Activated naive CD8-positive, alpha-beta T cell treated with anti-CD3 and anti-CD28 coated beads, Interleukin-2, amount 50 U/mL, for 24 hours (primary cell): ENCODE measurements at regions not wholly inside any gene's neighbourhood (a gene's known extent, or its start where the extent isn't known, plus 50 kb on each side); places are given as distances from the start of the nearest gene placed in this dataset.
A peak's percentile ranks its signal among the peaks of the same experiment; 100 is the strongest.

ENCODE experiments used
- ATAC-seq: fragments of 150-1000 bp; cut with Tn5 transposase; one replicate; pipeline ENCODE4 v1.10.0; 2021
- DNase-seq: peaks from one replicate; pipeline ENCODE4 v3.0.0; 2021
- H3K27ac Mint-ChIP-seq: one replicate; pipeline ENCODE4 v1.8.0; 2021; ENCODE audit warnings: mild to moderate bottlenecking, mixed read lengths
- H3K27me3 Mint-ChIP-seq: one replicate; pipeline ENCODE4 v1.8.0; 2021; ENCODE audit warnings: mixed read lengths
- H3K36me3 Mint-ChIP-seq: one replicate; pipeline ENCODE4 v1.8.0; 2021; ENCODE audit warnings: low read depth, mixed read lengths
- H3K4me1 Mint-ChIP-seq: one replicate; pipeline ENCODE4 v1.8.0; 2021; ENCODE audit warnings: mixed read lengths
- H3K4me3 Mint-ChIP-seq: one replicate; pipeline ENCODE4 v1.8.0; 2021; ENCODE audit warnings: mild to moderate bottlenecking, moderate library complexity, mixed read lengths
- H3K9me3 Mint-ChIP-seq: one replicate; pipeline ENCODE4 v1.8.0; 2021; ENCODE audit warnings: mixed read lengths

DNA sequence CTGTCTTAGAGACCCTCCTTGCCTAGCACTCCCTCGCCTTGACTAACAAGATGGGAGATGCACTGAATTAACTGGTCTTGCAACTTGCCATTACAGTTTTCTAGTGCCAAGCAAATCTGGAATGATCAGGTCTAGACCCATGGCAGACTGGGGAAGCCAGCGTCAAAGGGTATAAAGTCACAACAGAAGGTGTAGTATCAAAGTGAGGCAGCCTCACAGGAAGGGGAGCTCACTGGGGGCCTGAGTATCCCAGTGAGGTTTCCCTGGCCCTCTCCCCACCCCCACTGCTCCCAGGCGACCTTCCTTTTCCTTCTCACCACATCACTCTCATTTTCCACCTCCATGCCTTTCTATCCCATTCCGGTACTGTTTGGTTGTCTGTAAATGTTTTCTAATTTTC lies 83.5 kb upstream of the DOCK9 start:
- DNase-seq (no peak), ATAC-seq (no peak)
- Mint-ChIP-seq H3K36me3 (peaks cover 8% of the 10 kb centered on the region), H3K4me1 (peaks cover 69% of the 10 kb centered on the region), H3K9me3 (no peaks in the 10 kb centered on the region), H3K27ac (no peak overlapping the region), H3K27me3 (no peaks in the 10 kb centered on the region), H3K4me3 (no peak overlapping the region)

GRCh38 chr13:99062593-99062992 lies 84.7 kb upstream of the DOCK9 start:
- peaks cover 8% of the 10 kb centered on the region for H3K36me3 Mint-ChIP-seq
- H3K27ac Mint-ChIP-seq: no peak overlapping the region
- peaks cover 73% of the 10 kb centered on the region for H3K4me1 Mint-ChIP-seq
- ATAC-seq: no peak
- H3K4me3 Mint-ChIP-seq: no peak overlapping the region
- no peak for DNase-seq
- H3K27me3 Mint-ChIP-seq: no peaks in the 10 kb centered on the region
- no peaks in the 10 kb centered on the region for H3K9me3 Mint-ChIP-seq

- no peaks in the 10 kb centered on the region for H3K27me3 Mint-ChIP-seq
- no peaks in the 10 kb centered on the region for H3K9me3 Mint-ChIP-seq
- no peak overlapping the region for H3K27ac Mint-ChIP-seq
- H3K4me1 Mint-ChIP-seq: peaks cover 76% of the 10 kb centered on the region
- no peak overlapping the region for H3K4me3 Mint-ChIP-seq
- H3K36me3 Mint-ChIP-seq: peaks cover 9% of the 10 kb centered on the region
- ATAC-seq (no peak), DNase-seq (no peak)
These were observed 85.3 kb upstream of the DOCK9 start for GRCh38 chr13:99063178-99063577.

- Mint-ChIP-seq H3K36me3 (peaks cover 9% of the 10 kb centered on the region), H3K27me3 (no peaks in the 10 kb centered on the region), H3K27ac (no peak overlapping the region), H3K4me3 (no peak overlapping the region), H3K4me1 (peaks cover 69% of the 10 kb centered on the region), H3K9me3 (no peaks in the 10 kb centered on the region)
- DNase-seq (no peak), ATAC-seq (peak; percentile 61)
These were observed 86.1 kb upstream of the DOCK9 start for GRCh38 chr13:99063952-99064351.

DNA sequence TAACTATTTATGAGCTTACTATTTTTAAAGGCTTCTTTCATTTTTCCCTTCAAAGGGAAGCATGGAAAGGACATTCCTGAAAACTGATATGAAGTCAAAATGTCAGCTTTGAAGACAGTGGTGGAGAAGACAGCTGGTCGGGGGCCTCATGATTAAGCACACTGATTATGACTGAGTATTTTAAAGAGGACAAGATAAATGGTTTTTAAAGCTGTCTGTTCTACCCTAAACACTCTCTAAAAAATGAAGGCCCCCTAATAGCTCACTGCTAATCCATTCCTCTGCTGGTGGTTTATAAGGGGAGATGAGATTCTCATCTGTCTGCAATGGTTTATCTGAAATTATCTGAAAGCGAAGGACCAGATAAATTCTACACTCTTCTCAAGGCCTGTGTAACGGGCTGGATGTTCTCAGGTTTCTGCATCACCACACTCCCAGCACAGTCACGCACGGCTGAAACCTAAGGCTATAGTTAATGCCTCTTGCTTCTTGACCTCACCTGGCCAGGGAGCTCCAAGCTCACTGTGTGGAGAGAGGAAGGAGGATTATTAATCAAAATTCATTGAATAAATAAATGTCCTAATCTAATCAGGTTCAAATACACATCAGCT lies 86.9 kb upstream of the DOCK9 start:
- Mint-ChIP-seq H3K4me1 (peaks cover 61% of the 10 kb centered on the region), H3K4me3 (no peak overlapping the region), H3K9me3 (no peaks in the 10 kb centered on the region), H3K27me3 (no peaks in the 10 kb centered on the region), H3K36me3 (peaks cover 9% of the 10 kb centered on the region), H3K27ac (no peak overlapping the region)
- DNase-seq (no peak), ATAC-seq (no peak)

DNA sequence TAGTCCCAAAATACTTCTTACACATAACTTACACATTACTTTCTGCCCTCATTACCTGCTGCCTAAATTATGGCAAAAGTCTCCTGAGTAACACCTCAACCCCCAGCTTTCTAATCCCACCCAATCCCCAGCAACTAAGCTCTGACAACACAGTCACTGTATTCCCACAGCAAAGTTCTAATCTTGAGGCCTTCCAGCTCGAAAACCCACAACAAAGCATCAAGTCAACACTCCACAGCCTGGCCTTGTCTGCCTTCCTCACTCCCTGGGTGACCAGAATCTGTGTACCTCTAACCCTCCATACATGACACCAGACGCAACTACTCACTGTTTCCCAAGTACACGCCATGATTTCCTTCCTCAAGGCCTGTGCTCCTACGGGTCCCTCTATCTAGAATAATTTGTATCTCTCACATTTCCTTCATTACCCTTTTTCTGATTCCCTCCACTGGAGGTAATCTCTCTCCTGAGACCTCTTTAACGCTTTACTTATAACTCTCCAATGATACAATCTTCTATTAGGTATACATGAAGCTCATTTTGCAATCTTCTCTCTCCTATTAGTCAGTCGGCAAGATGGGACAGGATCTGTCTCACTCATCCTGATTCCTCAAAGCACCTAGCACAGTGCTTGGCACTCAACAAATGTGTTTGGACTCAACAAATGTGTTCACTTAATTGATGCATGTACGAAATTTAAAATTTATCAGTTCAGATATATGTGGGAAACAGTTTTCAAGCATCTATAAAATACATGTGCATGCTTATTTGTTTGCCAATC lies 87.6 kb upstream of the DOCK9 start:
- Mint-ChIP-seq H3K27me3 (no peaks in the 10 kb centered on the region), H3K36me3 (peaks cover 9% of the 10 kb centered on the region), H3K9me3 (no peaks in the 10 kb centered on the region), H3K4me3 (no peak overlapping the region), H3K4me1 (peaks cover 61% of the 10 kb centered on the region), H3K27ac (peak overlapping the region; percentile 3)
- ATAC-seq (no peak), DNase-seq (no peak)

GRCh38 chr13:99066219-99066618 lies 88.4 kb upstream of the DOCK9 start:
- DNase-seq: no peak
- no peaks in the 10 kb centered on the region for H3K27me3 Mint-ChIP-seq
- no peaks in the 10 kb centered on the region for H3K9me3 Mint-ChIP-seq
- no peak for ATAC-seq
- H3K4me3 Mint-ChIP-seq: peak overlapping the region; percentile 7
- peaks cover 10% of the 10 kb centered on the region for H3K36me3 Mint-ChIP-seq
- H3K27ac Mint-ChIP-seq: peak overlapping the region; percentile 3
- peaks cover 60% of the 10 kb centered on the region for H3K4me1 Mint-ChIP-seq

DNA sequence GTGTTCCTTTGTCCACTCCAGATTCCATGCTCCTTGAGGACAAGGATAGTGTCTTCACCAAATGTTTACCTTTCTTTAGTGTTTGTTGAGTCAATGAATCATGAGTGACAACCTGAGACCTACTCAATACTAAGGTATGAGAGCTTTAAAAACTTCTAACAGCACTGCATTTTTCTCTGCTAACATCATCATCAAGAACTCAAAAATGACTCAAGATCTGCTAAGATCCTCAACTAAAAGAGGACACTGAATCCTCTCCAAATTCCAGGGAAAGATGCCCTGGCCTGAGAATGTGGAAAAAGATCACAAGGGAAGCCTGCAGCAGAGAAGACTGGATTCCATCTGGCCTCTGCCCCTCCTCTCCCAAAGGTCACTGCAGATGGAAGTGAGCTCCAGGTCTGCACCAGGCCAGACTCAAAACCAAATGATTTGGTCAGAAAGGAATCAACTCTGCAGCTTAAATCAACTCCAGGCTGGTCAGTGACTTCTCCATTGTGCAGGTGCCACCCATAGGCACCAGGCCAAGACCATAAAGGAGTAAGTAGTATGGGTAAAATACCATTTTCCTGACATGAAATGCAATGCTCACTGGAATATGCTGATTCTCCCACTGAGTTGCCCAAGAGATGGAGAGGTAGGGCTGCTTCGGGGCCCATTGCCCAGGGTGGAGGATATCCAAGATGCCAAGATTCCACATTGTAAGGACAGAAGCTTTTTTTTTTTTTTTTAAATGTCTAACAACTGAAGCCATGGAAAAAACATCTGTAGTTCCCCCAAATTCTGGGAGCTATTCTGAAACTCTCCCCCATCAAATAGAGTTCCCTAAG lies 89.5 kb upstream of the DOCK9 start:
- ATAC-seq: no peak
- Mint-ChIP-seq H3K27ac (peak overlapping the region; percentile 24), H3K36me3 (peaks cover 13% of the 10 kb centered on the region)

DNA sequence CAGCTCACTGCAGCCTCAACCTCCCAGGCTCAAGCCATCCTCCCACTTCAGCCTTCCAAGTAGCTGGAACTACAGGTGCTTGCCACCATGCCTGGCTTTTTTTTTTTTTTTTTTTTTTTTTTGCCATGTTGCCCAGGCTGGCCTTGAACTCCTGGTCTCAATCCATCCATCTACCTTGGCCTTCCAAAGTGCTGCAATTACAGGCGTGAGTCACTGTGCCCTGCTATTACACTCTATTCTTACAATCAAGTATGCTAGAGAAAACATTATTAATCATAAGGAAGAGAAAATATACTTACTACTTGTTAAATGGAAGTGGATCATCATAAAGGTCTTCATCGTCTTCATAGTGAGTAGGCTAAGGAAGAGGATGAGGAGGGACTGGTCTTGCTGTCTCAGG lies 93.3 kb upstream of the DOCK9 start:
- DNase-seq (no peak), ATAC-seq (no peak)
- H3K4me3 Mint-ChIP-seq: no peak overlapping the region
- peaks cover 18% of the 10 kb centered on the region for H3K9me3 Mint-ChIP-seq
- peaks cover 38% of the 10 kb centered on the region for H3K4me1 Mint-ChIP-seq
- no peak overlapping the region for H3K27ac Mint-ChIP-seq
- H3K27me3 Mint-ChIP-seq: no peaks in the 10 kb centered on the region
- peaks cover 23% of the 10 kb centered on the region for H3K36me3 Mint-ChIP-seq

More for the DNA sequence above, 89.5 kb upstream of the DOCK9 start:
- no peaks in the 10 kb centered on the region for H3K9me3 Mint-ChIP-seq
- H3K27me3 Mint-ChIP-seq: no peaks in the 10 kb centered on the region
- peaks cover 50% of the 10 kb centered on the region for H3K4me1 Mint-ChIP-seq
- no peak for DNase-seq
- no peak overlapping the region for H3K4me3 Mint-ChIP-seq

GRCh38 chr13:99071666-99072065 lies 93.8 kb upstream of the DOCK9 start:
- Mint-ChIP-seq H3K9me3 (peaks cover 22% of the 10 kb centered on the region), H3K4me1 (peaks cover 40% of the 10 kb centered on the region), H3K27me3 (no peaks in the 10 kb centered on the region), H3K27ac (no peak overlapping the region), H3K4me3 (no peak overlapping the region), H3K36me3 (peaks cover 25% of the 10 kb centered on the region)
- ATAC-seq (no peak), DNase-seq (no peak)

GRCh38 chr13:99072356-99072755 lies 94.5 kb upstream of the DOCK9 start:
- DNase-seq (no peak), ATAC-seq (no peak)
- Mint-ChIP-seq H3K9me3 (peaks cover 22% of the 10 kb centered on the region), H3K27ac (no peak overlapping the region), H3K36me3 (peaks cover 27% of the 10 kb centered on the region), H3K27me3 (no peaks in the 10 kb centered on the region), H3K4me1 (peaks cover 40% of the 10 kb centered on the region), H3K4me3 (no peak overlapping the region)

GRCh38 chr13:99072941-99073340 lies 95.1 kb upstream of the DOCK9 start:
- Mint-ChIP-seq H3K4me1 (peaks cover 41% of the 10 kb centered on the region), H3K27me3 (no peaks in the 10 kb centered on the region)
- no peak for DNase-seq

GRCh38 chr13:99074693-99075092 lies 96.8 kb upstream of the DOCK9 start:
- no peak overlapping the region for H3K4me3 Mint-ChIP-seq
- H3K9me3 Mint-ChIP-seq: peaks cover 22% of the 10 kb centered on the region
- no peaks in the 10 kb centered on the region for H3K27me3 Mint-ChIP-seq
- H3K36me3 Mint-ChIP-seq: peaks cover 27% of the 10 kb centered on the region
- H3K27ac Mint-ChIP-seq: no peak overlapping the region
- DNase-seq (no peak), ATAC-seq (no peak)
- H3K4me1 Mint-ChIP-seq: peaks cover 50% of the 10 kb centered on the region

More at GRCh38 chr13:99072941-99073340, 95.1 kb upstream of the DOCK9 start:
- no peak for ATAC-seq
- Mint-ChIP-seq H3K36me3 (peaks cover 27% of the 10 kb centered on the region), H3K9me3 (peaks cover 22% of the 10 kb centered on the region), H3K27ac (no peak overlapping the region), H3K4me3 (no peak overlapping the region)

GRCh38 chr13:99075268-99076191 lies 97.7 kb upstream of the DOCK9 start:
- H3K27ac Mint-ChIP-seq: peak overlapping the region; percentile 89
- peak overlapping the region; percentile 64 for H3K4me3 Mint-ChIP-seq
- H3K27me3 Mint-ChIP-seq: no peaks in the 10 kb centered on the region
- H3K4me1 Mint-ChIP-seq: peaks cover 51% of the 10 kb centered on the region
- DNase-seq (no peak), ATAC-seq (peak; percentile 87)
- peaks cover 22% of the 10 kb centered on the region for H3K9me3 Mint-ChIP-seq
- peaks cover 27% of the 10 kb centered on the region for H3K36me3 Mint-ChIP-seq
